ENCODE measurements at regions not wholly inside any gene's neighbourhood (a gene's known extent, or its start where the extent isn't known, plus 50 kb on each side); places are given as distances from the start of the nearest gene placed in this dataset.

GRCh38 chrX:88424541-88424940 lies 322.5 kb upstream of the CPXCR1 start:
- no peak for DNase-seq

- no peak for DNase-seq
Observed at GRCh38 chrX:88425739-88426138, 321.3 kb upstream of the CPXCR1 start.

DNA sequence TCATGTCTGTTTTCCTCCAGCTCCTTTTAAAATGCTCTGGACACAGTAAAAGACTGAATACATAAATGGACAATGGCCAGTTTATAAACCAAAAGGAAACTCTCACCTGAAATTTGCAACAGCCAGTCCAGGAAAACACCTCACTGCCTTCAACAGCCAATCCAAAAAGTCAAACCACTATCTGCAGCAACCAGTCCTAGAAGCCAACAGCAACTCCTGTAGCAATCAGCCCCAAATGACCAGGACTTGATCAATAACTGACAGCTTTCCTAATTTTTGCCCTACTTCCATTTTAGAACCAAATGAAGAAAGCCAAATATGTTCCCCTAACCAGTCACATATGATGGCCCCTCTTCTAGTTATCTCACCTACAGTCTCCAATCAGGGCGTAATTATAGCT lies 309.5 kb upstream of the CPXCR1 start:
- no peak for DNase-seq

DNA sequence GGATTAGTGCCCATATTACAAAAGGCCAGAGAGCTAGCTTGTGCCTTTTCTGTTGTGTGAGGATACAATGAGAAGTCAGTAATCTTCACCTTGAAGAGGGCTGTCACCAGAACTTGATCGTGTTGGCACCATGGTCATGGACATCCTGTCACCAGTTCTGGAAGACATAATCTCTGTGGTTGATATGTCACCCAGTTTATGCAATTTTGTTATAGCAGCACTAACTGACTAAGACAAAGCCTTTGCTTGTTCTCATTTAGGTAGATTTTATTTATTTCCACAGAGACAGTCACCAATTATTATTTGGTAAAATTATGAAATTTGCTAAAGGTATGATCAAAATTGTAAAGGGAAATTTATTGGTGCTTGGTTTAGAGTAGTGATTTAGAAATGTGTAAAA lies 308.8 kb upstream of the CPXCR1 start:
- DNase-seq = no peak

DNA sequence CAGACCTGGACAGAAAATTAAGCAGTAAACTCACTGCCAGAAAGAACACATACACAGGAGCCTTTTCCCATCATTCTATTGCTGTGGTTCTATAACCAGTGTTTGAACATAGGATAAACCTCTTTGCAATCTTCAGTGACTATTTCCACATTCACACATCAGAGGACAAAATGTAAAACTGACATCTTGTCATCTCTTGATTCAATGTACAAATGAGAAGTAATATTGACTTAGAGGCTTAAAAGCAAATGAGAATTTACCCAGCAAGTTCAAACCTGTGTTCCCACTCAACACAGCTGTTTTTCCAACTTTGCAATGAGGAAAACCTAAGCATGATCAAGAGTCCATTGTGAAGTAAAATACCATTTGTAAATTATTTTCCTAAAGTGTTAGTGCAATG lies 307.1 kb upstream of the CPXCR1 start:
- no peak for DNase-seq

Measured in stimulated activated CD4-positive, alpha-beta T cell treated with anti-CD3 and anti-CD28 coated beads, Interleukin-4, amount 100 ng/mL, for 4 hours (primary cell).